Nephron progenitor cell (in vitro differentiated cells): ENCODE measurements at regions not wholly inside any gene's neighbourhood (a gene's known extent, or its start where the extent isn't known, plus 50 kb on each side); places are given as distances from the start of the nearest gene placed in this dataset.

Experiments used
- DNase-seq: peaks from one replicate; pipeline ENCODE4 v3.0.0; 2021
- H3K27ac Mint-ChIP-seq: 2 replicates; pipeline ENCODE4 v1.8.0; 2021; ENCODE audit warnings: mild to moderate bottlenecking, moderate library complexity, mixed read lengths
- H3K27me3 Mint-ChIP-seq: 2 replicates; pipeline ENCODE4 v1.8.0; 2021; ENCODE audit warnings: mild to moderate bottlenecking, low read depth, mixed read lengths; ENCODE audit not compliant: poor library complexity
- H3K36me3 Mint-ChIP-seq: 2 replicates; pipeline ENCODE4 v1.8.0; 2021; ENCODE audit warnings: low read depth, mixed read lengths
- H3K4me1 Mint-ChIP-seq: 2 replicates; pipeline ENCODE4 v1.8.0; 2021; ENCODE audit warnings: mixed read lengths
- H3K4me3 Mint-ChIP-seq: 2 replicates; pipeline ENCODE4 v1.8.0; 2021; ENCODE audit warnings: mild to moderate bottlenecking, moderate library complexity, mixed read lengths
- H3K9me3 Mint-ChIP-seq: 2 replicates; pipeline ENCODE4 v1.8.0; 2021; ENCODE audit warnings: mild to moderate bottlenecking, moderate library complexity, mixed read lengths
- TF ChIP-seq, protein P1 (sequence below): fragments of 200-600 bp; sonication (generic); IDR thresholded peaks from 2 replicates; pipeline ENCODE4 v1.5.0; 2021; ENCODE audit warnings: antibody characterized with exemption

DNA sequence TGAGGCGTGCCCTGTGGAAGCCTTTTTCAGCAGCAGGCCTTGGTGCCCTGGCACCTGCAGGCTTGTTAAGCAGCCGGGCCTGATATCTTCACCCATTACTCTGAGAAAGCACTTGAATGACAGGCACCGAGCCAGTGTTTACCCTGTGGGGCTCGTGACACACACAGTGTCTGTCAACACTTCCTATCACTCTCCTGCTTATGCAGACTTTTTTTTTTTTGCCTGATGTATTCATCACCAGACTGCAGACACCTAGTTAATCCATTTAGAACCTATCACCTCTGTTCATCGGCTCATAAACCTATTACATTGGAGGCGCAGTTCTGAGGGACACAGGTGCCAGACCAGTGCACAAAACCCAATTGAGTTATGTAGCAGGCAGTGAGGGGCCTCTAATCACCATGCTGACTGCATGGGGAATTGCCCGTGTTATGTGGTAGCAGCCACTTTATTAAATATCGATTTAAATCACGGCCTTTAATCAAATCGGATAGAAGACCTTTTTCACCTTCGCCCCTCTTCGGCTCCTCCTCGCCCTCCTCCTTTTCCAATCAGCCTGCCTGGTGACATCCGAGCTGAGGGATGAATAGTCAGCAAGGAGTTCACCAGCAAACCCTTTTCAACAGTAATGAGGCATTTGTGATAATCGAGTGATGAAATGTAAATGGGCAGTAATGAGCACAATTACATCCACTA is 962.9 kb upstream of the SLC35B3 start:
- peaks cover 8% of the 10 kb centered on the region for H3K27me3 Mint-ChIP-seq
- no peak overlapping the region for H3K27ac Mint-ChIP-seq
- no peaks in the 10 kb centered on the region for H3K9me3 Mint-ChIP-seq

DNA sequence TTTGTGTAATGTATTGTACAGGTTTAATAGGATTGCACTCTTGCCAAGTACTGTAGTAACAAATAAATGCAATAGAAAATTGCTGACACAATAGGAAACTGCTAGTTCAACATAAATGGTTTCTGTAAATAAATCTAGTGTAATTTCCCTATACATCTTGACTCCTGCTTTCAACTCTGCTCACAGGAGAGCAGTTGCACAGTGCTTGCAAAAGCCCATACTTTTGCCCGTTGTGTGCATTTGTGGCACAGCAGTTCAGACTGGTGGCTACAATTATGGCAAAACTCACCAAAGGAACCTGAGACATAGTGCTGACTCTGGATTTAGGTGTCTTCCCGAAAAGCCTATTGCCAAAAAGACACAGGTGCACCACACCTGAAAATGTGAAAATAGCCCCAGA is 953.3 kb upstream of the SLC35B3 start:
- Mint-ChIP-seq H3K4me1 (no peaks in the 10 kb centered on the region), H3K4me3 (no peak overlapping the region), H3K27ac (no peak overlapping the region), H3K9me3 (no peaks in the 10 kb centered on the region), H3K36me3 (no peaks in the 10 kb centered on the region), H3K27me3 (peaks cover 11% of the 10 kb centered on the region)
- TF ChIP-seq, protein P1, sequence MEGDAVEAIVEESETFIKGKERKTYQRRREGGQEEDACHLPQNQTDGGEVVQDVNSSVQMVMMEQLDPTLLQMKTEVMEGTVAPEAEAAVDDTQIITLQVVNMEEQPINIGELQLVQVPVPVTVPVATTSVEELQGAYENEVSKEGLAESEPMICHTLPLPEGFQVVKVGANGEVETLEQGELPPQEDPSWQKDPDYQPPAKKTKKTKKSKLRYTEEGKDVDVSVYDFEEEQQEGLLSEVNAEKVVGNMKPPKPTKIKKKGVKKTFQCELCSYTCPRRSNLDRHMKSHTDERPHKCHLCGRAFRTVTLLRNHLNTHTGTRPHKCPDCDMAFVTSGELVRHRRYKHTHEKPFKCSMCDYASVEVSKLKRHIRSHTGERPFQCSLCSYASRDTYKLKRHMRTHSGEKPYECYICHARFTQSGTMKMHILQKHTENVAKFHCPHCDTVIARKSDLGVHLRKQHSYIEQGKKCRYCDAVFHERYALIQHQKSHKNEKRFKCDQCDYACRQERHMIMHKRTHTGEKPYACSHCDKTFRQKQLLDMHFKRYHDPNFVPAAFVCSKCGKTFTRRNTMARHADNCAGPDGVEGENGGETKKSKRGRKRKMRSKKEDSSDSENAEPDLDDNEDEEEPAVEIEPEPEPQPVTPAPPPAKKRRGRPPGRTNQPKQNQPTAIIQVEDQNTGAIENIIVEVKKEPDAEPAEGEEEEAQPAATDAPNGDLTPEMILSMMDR: no peak
- no peak for DNase-seq

More for the DNA sequence above, 962.9 kb upstream of the SLC35B3 start:
- TF ChIP-seq, protein P1: no peak
- Mint-ChIP-seq H3K4me1 (peaks cover 12% of the 10 kb centered on the region), H3K4me3 (no peak overlapping the region), H3K36me3 (no peaks in the 10 kb centered on the region)
- no peak for DNase-seq

DNA sequence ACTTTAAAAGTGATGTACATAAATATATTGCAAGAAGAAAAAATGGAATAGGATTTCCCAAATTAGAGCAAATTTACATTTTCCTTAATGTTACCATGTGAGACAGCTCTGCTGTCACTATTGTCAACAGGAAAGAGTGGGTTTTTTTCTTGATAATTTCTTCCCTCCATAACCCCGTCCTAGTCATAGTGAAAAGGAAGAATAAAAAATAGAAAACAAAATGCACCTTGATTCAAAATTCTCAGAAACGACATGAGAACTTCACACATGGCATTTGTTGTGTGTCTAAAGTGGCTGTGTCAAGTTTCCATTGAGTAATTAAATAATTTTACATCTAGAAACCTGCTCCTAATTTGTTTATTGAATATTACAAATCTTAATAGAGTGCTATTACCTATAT is 945.2 kb upstream of the SLC35B3 start:
- Mint-ChIP-seq H3K4me3 (no peak overlapping the region), H3K9me3 (no peaks in the 10 kb centered on the region)

DNA sequence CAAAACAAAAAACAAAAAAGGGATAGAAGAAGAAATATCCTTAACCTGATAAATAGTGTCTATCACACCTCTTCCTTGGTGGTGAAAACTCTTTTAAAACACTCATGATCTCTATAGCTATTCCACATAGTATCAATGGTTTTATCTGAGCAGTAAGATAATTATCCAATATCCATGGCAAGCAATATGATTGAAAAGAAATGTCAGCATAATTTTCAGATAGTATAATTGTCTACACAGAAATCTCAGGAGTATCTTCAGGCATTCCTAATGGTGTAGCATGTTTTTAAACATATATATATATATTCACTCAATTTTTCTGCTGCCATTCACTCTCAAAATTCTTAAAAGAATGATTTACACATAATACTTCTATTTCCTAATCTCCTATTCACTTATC is 938.0 kb upstream of the SLC35B3 start:
- H3K4me1 Mint-ChIP-seq: no peaks in the 10 kb centered on the region
- H3K36me3 Mint-ChIP-seq: no peaks in the 10 kb centered on the region

More for the DNA sequence above, 945.2 kb upstream of the SLC35B3 start:
- H3K27me3 Mint-ChIP-seq: no peaks in the 10 kb centered on the region
- H3K27ac Mint-ChIP-seq: no peak overlapping the region
- H3K36me3 Mint-ChIP-seq: no peaks in the 10 kb centered on the region
- TF ChIP-seq, protein P1: no peak
- DNase-seq: no peak
- no peaks in the 10 kb centered on the region for H3K4me1 Mint-ChIP-seq

GRCh38 chr6:9370480-9370879 is 935.1 kb upstream of the SLC35B3 start:
- Mint-ChIP-seq H3K4me1 (no peaks in the 10 kb centered on the region), H3K27ac (no peak overlapping the region), H3K9me3 (no peaks in the 10 kb centered on the region), H3K27me3 (no peaks in the 10 kb centered on the region), H3K4me3 (no peak overlapping the region), H3K36me3 (no peaks in the 10 kb centered on the region)
- no peak for DNase-seq
- TF ChIP-seq, protein P1: no peak

More for the DNA sequence above, 938.0 kb upstream of the SLC35B3 start:
- no peak for DNase-seq
- no peak overlapping the region for H3K4me3 Mint-ChIP-seq
- no peaks in the 10 kb centered on the region for H3K9me3 Mint-ChIP-seq
- H3K27ac Mint-ChIP-seq: no peak overlapping the region
- TF ChIP-seq, protein P1: no peak
- H3K27me3 Mint-ChIP-seq: no peaks in the 10 kb centered on the region

- H3K36me3 Mint-ChIP-seq: no peaks in the 10 kb centered on the region
- H3K27ac Mint-ChIP-seq: no peak overlapping the region
- H3K27me3 Mint-ChIP-seq: no peaks in the 10 kb centered on the region
- no peak overlapping the region for H3K4me3 Mint-ChIP-seq
- DNase-seq: no peak
- TF ChIP-seq, protein P1: no peak
- H3K4me1 Mint-ChIP-seq: no peaks in the 10 kb centered on the region
- H3K9me3 Mint-ChIP-seq: peaks cover 21% of the 10 kb centered on the region
Observed at GRCh38 chr6:9365378-9365777, 930.0 kb upstream of the SLC35B3 start.
